DOHH2 (cell line): ENCODE measurements at regions not wholly inside any gene's neighbourhood (a gene's known extent, or its start where the extent isn't known, plus 50 kb on each side); places are given as distances from the start of the nearest gene placed in this dataset.

Experiments used
- CTCF ChIP-seq: fragments of 200-600 bp; sonication (generic); IDR thresholded peaks from one replicate; pipeline ENCODE4 v1.5.1; 2014; ENCODE audit warnings: antibody characterized with exemption, mild to moderate bottlenecking, low read depth, low read length; ENCODE audit not compliant: poor library complexity, severe bottlenecking
- EZH2phosphoT487 ChIP-seq: fragments of 200-600 bp; sonication (generic); IDR thresholded peaks from 2 replicates; pipeline ENCODE4 v1.6.1; 2017; ENCODE audit warnings: borderline replicate concordance, mild to moderate bottlenecking, antibody characterized with exemption, low read length, moderate library complexity, mixed read lengths

DNA sequence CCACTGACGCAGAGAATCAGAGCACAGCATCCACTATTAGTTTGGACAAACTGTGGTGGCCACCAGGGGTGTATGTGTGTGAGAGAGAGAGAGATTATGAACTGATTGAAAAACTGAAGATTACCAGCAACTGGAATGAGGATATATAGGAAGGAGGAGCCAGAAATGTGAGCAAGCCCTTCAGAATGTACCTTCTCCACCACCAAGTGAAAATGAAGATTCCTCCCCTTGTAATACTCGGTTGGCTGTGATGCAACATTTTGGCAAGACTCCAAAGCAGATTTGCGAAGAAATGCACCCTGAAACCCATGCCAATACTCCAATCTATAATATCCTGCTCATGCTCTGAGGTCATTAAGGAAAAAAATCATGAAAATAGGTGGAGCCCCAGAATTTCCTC lies 121.2 kb upstream of the SLC35G4 start:
- TF ChIP-seq CTCF = no peak
- TF ChIP-seq EZH2phosphoT487 = no peak
